OCI-M2 (cell line): ENCODE measurements at regions not wholly inside any gene's neighbourhood (a gene's known extent, or its start where the extent isn't known, plus 50 kb on each side); places are given as distances from the start of the nearest gene placed in this dataset.

Experiments used
- DNase-seq: peaks from one replicate; lab custom pipeline; 2025; ENCODE audit not compliant: unreplicated experiment; lab: John Stamatoyannopoulos, UW

DNA sequence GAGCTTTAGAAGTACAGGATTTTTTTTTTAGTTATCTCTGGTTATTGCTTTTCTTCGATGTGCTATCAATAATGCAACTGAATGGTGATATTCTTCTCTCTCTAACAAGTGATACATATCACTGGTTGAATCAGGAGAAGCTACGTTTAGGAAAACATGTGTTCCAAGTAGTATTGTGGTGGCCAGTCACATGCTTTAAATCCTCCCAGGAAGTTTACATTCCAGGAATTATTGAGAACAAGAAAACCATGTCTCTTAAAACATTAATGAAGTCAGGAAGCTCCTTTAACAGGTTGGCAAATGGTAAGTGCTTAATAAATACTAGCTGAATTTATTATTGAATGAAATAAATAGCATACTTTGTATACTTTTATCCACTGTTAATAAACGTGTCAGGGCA, 371.1 kb downstream of the BCKDHB start:
- DNase-seq = no peak

DNA sequence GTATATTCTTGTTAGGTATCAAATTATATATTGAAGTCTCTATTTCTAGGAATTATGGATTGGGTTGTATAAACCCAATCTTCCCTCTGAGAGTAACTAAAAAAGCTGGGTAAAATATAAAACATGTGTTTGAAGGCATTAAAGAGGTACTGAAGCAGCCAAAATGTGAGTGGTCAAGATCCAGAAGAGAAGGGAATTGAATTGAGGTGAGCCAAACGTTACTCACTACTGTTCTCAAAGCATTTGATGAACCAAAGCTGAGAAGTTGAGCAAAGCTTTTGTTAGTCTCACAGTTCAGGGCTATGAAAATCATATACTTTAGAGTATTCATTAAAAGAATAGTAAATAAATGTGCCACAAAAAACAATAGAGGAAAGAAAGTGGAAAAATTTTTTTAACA, 365.8 kb downstream of the BCKDHB start:
- no peak for DNase-seq

DNA sequence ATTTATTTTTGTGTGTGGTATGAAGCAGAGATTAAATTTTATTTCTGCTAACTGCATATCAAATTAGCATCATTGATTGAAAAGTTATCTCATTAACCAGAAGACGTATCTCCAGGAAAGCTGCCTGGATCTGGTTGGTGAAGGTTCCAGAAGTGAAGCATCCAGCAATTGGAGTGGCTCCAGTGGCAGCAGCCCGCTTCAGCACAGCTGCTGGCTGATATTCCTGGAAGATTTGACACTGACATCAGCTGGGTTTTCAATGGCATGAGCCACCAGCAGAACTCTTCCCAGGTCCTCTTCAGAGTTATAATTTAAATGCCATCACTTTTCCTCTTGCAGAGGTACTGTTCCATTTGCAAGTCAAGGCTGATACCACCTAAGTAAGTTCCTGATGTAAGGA, 363.5 kb downstream of the BCKDHB start:
- DNase-seq = no peak

DNA sequence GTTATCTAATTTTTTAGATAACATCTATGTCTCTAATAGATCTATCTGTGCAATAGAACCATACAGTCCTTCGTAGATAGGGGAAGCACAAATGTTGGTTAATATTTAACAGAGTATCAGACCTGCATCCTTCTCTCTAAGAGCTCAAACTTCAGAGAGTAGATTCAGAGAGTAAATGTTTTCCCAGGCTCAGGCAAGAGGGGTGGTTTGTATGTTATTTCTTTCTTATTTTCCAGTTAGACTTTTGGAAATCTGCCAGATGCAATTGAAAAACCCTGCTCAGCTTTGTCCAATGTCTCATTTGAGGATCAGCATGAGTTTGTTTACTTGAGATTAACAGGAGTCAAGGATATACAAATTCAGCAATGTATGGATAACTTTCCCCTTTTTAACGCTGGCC, 361.9 kb downstream of the BCKDHB start:
- no peak for DNase-seq

DNA sequence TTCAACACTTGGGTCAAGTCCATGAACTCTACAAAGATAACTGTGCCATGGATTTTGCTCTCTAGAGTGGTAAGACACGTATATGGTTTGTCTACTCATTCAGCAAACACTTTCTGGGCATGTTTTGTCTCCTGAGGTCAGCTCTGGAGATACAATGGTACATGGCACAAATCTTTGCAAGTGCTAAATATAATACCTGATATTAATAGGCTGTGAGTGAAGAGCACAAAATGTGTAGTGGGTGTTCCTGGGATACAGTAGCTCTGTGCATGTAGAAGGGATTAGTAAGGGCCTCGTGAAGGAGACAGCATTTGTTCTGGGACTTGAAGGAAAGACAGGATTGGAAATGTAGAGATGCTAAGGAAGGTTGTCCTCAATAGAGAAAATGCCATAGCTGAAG, 360.9 kb downstream of the BCKDHB start:
- no peak for DNase-seq

DNA sequence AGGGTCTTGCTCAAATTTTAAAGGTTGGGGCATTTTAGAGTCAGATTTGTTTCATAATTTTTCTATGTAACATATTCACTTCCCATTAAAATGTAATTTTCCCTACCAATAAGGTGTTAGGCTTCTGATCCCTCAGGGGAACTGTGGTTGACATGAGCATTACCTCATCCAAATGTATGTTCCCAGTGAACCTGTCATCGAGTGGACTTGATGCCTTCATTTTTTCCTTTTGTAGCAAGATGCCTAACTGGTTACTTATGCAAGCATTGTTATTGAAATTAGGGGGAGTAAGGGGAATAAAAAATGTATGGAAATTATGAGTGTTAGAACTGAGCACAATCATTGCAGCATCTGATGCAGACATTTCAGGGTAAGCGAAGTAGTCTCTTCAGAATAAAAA, 360.5 kb downstream of the BCKDHB start:
- DNase-seq = no peak

DNA sequence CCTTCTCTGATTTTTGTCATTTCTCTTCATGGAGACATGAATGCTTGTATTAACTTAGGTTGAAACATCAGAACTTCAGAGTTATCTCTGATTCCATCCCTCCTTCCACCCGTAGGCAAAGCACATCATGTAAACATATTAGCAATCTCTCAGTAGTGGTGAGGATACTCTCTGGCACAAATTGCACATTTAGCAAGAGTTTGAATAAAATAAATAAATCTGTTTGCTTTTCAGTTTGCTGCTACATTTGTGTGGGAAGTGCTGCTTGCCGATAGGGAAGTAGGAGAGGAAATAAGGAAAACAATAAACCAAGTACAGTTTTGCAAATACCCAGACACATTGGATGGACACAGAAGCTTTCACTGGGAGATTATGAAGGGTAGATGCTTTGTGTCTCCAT, 359.0 kb downstream of the BCKDHB start:
- DNase-seq = no peak

DNA sequence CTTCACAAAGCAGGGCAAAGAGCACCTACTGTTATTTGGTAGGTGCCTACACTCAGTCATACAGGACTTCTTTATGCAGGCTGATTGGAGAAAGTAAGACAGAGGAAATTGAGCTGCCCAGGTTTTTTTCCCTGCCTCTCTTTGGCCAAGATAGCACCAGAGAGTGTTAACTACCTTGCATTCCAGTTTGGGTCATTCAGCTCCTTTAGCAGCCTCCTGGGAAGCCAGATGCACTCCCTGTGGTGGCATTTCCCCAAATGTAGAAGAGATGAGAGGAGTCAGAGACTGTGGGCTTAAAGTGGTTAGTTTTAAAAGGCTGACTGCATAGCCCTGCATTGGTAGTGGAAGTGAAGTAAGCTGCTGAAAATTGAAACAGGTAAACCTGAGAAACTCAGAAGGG, 358.4 kb downstream of the BCKDHB start:
- no peak for DNase-seq

DNA sequence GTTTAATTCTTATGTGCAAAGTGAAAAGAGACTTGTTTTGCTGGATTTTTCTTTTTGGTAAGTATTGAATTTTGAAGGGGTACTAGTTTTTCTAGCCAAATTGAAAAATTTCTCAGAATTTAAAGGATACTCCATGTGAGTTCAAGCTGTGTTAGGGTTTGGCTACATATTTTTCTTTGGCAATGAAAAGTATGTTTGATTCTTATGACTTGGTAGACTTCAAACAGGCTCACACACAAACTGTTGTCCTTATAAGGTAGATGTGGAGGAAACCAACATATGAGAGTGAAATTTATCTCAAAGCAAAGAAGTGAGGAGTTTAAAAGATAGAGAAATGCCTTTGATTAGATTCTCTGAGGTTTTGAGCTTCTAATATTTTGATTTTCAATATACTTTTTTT, 356.7 kb downstream of the BCKDHB start:
- no peak for DNase-seq

DNA sequence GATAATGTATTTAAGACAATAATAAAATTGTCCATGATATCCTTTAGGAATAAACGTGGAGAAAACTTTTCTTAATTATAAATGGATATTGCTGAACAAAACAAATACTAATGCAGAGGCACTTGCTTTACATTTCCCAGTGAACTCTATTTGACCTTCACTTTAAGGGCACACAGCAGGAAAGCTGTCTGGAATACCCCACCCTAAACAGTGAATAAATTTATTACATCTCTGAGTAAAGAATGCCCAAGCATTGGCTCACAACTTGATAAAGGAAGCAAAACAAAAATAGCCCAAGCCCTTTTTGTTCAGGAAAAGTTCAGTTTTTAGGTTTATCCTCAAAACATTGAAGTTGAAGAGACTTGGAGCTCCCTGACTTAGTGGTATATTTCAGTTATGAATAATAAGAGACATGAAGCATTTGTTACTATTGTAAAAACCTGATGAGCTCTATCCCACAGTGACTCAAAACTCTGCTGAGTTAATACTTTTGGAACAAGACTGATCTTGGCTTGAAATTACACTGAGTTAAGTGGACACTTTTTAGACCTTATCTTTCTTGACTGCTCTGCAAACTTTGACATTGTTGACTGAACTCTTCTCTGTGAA, 353.9 kb downstream of the BCKDHB start:
- DNase-seq = no peak

DNA sequence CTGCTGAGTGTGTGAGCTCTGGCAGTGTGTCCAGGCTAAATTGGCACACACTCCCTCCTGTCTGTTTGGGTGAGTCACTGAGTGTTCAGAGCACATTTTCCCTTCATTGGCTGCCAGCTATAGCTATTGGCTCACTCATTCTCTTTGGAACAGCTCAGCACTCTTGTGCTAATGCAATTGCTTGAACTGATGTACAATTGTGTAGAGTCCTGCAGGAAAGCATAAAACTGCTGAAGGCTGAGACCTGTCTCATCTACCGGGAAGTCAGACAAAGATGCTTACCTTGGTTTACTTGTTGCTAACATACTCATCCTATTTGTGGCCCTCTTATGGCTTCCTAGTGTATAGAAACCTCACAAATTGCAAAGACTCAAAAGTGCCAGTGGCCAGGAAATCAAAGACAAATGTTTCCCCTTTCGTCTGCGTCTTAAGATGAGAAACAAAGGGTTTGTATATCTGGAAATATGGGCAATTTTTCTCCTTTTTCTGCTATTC, 351.0 kb downstream of the BCKDHB start:
- DNase-seq = no peak

DNA sequence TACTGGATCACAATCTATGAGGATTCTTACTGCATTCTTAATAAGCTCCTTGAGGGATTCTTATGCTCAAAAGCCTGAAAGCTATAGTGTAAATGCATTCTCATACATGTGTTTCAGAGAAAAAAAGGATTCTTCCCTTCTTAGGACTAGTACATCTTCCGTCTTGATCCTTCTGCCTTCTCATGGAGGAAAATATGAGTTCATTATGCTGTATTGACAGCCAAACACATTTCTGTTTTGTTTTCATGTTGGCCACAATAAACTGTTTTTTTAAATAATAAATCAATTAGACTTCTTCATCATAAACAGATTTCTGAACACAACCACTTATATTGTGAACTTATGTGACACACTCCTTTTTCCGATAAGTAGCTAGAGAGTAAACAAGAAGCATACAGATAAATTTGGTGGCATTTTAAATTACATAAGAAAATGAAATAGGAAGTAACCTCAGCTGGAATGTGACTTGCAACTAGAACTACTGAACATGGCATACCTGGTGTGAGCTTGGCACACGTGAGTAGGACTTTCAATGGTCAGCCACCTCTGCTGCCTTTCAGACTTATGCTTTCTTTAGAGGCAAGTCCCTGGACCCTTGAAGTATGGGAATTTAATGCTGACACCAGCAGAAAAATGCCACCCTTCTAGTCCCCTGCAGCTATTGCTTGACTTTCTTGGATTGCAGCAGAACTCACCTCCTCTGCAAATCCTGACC, 350.4 kb downstream of the BCKDHB start:
- DNase-seq = no peak

DNA sequence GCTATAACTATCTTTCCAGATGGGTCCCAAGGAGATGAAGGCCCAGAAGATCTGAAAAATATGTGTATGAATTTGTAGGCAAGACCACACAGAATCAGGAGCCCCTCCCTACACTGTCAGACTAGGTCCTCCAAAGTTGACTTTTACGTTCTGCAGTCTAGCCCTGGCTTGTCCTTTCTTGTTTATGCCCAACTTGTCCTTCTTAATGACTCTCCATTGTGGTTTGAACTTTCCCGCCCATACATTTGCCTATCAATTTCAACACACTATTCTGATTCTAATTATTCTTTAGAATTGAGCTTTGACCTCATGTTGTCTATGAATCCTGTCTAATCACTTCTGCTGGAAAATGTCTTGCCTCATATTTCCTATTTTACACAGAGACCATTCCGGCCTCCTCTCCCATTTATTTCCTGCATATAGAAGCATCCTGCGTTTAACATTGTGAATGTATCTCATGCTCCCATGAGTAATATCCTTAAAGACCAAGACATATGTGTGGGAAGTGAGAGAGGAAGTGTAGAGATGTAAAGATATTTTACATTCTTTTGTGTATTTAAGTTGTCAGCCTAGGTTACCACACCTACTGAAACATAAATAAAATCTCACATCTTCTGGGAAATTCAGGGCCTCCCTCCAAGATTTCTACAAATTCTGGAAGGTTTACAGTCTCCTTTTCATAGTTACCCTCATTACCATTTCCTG, 348.3 kb downstream of the BCKDHB start:
- no peak for DNase-seq

DNA sequence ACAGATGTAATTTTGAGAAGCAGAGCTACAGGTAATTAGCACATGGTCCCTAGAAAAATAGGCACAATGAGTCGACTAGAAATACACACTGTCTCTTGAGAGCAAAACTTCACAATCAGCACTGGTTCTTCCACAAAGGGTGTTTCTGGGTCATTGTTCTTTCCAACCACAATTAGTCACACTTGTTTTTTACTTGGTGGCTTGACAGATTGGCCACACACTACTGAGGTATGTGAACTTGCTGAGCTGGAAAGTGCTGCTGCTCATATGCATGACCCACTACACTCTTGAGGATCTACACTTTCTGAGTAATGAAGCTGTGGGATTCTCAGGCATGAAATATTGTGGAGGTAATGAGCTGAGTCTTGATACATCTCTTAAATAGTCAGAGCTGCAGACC, 347.7 kb downstream of the BCKDHB start:
- no peak for DNase-seq

DNA sequence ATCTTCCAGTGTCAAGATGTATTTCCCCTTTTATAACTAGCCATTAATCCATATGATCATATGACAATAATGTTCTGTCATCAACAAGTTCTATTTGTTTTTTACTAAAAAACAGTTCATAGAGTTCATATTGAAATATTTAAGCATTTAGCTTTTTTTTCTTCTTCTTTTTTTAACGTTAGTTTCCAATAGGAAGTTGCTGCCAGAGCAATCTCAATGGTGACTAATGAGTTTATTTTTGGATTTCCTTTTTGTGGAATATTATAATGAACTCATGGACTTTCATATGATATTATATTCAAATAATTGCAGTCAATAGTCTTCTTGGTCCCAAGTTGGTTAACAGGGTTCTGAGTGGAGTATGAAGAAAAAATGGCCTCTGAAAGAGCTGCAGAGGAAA, 343.3 kb downstream of the BCKDHB start:
- no peak for DNase-seq

DNA sequence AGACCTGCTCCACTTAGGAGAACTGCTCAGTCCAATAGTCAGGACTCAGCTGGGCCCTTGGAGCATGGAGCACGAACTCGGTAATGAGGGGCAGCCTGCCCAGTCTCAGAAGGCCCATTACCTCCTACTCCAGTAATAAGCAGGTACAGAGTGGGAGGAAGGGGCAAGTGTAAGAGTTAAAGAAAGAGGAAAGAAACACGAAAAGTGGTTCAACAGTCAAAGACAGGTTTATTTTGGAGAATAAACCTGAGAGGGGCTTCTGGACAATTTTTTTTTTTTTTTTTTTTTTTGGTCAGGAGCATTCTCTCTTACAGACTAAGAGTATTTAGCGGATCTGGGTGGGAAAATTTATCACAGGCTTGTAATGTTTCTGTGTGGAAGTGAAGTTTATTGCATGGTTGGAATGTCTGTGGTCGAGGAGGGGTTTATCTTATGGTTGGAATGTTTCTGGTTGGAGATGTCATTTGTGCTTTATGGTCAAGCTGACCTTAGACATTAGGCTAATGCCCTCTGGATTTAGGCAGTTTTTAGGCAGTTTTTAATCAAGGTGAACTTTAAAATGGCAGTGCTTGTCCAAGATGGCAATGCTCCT, 340.1 kb downstream of the BCKDHB start:
- DNase-seq = no peak

DNA sequence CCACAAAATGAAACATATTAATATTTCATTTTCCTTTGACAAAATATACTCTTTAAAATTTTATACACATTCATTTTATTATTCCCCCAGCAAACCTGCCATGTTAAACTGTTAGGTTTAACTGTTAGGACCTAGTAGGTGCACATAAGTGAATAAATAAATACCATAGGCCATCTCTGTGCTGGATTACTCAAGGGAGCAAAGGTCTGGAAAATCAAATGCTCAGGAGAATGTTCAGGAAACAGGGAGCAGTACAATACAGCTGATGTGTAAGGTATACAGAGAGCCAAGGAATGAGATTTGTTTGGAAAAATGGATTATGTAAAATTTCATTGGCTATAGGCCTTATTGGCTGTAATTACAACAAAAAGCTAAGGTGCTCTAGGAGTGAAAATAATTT, 339.3 kb downstream of the BCKDHB start:
- no peak for DNase-seq

DNA sequence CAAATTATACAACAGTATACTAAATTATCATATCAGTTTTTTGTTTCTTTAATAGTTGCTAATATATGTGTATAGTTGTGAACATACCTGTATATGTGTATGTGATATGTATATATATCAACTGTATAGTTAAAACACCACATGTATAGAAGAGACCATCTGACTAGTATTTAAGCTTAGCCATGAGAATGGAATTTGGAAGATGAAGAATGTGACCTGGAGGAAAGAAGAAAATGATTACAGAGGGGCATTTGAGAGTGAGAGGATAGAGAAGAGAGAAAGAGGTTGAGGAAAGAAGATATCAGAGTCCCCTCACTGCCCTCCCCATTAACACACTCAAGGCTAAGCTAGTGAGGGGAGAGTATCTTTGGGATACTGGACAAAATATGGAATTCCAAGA, 335.9 kb downstream of the BCKDHB start:
- DNase-seq = no peak

DNA sequence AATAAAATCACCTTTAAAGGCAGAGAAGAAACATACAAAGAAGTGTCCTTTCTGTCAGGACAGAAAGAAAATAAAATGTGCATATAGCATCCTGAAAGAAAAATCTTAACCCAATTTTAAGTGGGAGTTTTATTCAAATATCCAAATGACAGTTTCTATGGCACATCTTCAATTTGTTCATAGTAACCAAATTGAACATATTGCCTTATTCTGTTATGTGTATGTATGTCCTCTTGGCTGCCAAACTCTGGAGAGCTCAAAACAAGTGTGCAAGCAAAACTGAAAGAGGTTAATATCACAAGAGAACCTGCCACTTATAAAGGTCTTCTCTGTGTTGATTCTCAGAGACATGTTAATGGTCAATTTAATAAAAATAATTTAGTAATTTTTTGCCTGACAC, 334.7 kb downstream of the BCKDHB start:
- DNase-seq = no peak

DNA sequence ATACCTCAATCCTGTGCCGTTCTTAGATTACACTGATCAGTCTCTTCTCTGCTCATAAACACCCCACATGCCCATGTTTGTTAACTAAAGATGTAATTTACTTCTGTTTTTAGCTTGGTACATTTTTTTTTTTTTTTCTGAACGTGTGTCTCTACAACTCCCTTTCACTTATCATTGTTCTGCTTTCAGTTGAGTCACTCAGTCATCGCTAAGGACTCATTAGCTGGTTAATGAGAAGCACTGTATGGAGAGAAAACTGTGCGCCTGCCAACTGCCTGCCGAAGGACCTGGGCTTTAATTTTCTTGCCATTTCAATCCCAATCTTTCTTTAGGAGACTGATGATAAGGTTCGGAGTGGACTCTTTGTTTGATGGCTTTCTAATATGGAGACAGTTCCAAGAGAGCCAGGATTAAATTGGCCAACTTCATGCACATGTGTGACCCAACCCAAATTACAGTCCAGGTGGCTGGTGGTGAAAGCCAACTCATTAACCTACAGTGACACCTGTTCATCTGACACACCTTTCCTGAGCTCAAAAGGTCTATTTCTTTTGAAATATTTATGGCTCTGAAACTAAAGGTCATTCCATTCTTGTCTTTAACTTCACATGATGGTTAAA, 334.1 kb downstream of the BCKDHB start:
- no peak for DNase-seq

DNA sequence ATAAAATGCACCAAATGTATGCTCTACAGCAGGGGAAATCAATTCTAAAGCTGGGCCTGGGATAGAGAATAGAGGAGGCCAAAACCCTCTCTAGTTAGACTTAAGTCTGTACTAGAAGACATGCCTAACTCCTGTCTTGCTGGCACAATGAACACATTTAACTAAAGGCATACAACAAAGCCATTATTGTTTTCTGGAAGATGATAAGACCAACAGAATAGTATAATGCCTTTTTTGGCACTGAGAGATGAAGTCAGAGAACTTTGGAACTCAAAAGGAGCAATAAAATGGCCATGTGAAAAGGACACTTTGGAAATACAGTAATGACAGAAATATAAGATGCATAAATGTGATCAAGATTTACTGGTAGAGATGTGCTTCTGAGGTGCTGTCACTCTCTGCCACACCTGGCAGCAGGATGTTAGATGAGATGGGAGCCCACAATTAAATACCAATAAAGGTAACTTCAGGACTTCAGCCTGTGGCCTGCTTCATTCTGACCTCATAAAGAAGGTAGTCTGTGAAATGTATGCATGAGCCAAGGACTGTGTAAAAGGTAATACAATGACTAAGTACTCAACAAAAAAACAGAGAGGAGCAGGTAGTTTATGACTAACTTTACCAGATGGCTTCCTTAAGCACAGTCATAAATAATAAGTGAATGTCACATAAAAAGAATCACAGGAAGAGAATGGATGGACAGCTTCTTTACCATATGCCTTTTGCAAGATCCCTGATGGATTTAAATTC, 333.4 kb downstream of the BCKDHB start:
- no peak for DNase-seq
